T-helper 2 cell treated with Interferon-gamma antibody and Interleukin-4, amounts not matched to agents 5 μg/mL and 100 μg/mL, for 36 hours (primary cell): ENCODE measurements at regions not wholly inside any gene's neighbourhood (a gene's known extent, or its start where the extent isn't known, plus 50 kb on each side); places are given as distances from the start of the nearest gene placed in this dataset.

Experiments
- DNase-seq: peaks from one replicate; pipeline ENCODE4 v3.0.0; 2021; ENCODE audit warnings: low spot score
- H3K27ac Mint-ChIP-seq: one replicate; pipeline ENCODE4 v1.8.0; 2021; ENCODE audit warnings: mild to moderate bottlenecking, mixed read lengths
- H3K27me3 Mint-ChIP-seq: one replicate; pipeline ENCODE4 v1.8.0; 2021; ENCODE audit warnings: low read depth, mixed read lengths
- H3K36me3 Mint-ChIP-seq: one replicate; pipeline ENCODE4 v1.8.0; 2021; ENCODE audit warnings: low read depth, mixed read lengths
- H3K4me1 Mint-ChIP-seq: one replicate; pipeline ENCODE4 v1.8.0; 2021; ENCODE audit warnings: low read depth, mixed read lengths
- H3K4me3 Mint-ChIP-seq: one replicate; pipeline ENCODE4 v1.8.0; 2022; ENCODE audit warnings: mild to moderate bottlenecking, moderate library complexity, mixed read lengths
- H3K9me3 Mint-ChIP-seq: one replicate; pipeline ENCODE4 v1.8.0; 2021; ENCODE audit warnings: mixed read lengths

GRCh38 chr19:32141840-32142511 is 203.4 kb upstream of the ZNF507 start:
- H3K4me1 Mint-ChIP-seq = no peaks in the 10 kb centered on the region
- H3K27me3 Mint-ChIP-seq = no peaks in the 10 kb centered on the region
- no peak for DNase-seq
- no peak overlapping the region for H3K4me3 Mint-ChIP-seq
- H3K36me3 Mint-ChIP-seq = no peaks in the 10 kb centered on the region
- peaks cover 17% of the 10 kb centered on the region for H3K9me3 Mint-ChIP-seq
- no peak overlapping the region for H3K27ac Mint-ChIP-seq

- no peaks in the 10 kb centered on the region for H3K4me1 Mint-ChIP-seq
- H3K9me3 Mint-ChIP-seq = peaks cover 32% of the 10 kb centered on the region
- no peak overlapping the region for H3K27ac Mint-ChIP-seq
- no peaks in the 10 kb centered on the region for H3K27me3 Mint-ChIP-seq
- no peaks in the 10 kb centered on the region for H3K36me3 Mint-ChIP-seq
- DNase-seq = no peak
- no peak overlapping the region for H3K4me3 Mint-ChIP-seq
Measured at GRCh38 chr19:32146664-32147063, 198.7 kb upstream of the ZNF507 start.

- Mint-ChIP-seq H3K27me3 (no peaks in the 10 kb centered on the region), H3K4me3 (no peak overlapping the region), H3K27ac (no peak overlapping the region), H3K36me3 (no peaks in the 10 kb centered on the region), H3K9me3 (peaks cover 26% of the 10 kb centered on the region), H3K4me1 (no peaks in the 10 kb centered on the region)
- no peak for DNase-seq
Measured at GRCh38 chr19:32150605-32151004, 194.8 kb upstream of the ZNF507 start.

GRCh38 chr19:32154418-32154817 is 191.0 kb upstream of the ZNF507 start:
- Mint-ChIP-seq H3K4me1 (no peaks in the 10 kb centered on the region), H3K9me3 (peaks cover 4% of the 10 kb centered on the region), H3K4me3 (no peak overlapping the region), H3K27ac (no peak overlapping the region), H3K27me3 (no peaks in the 10 kb centered on the region), H3K36me3 (no peaks in the 10 kb centered on the region)
- no peak for DNase-seq

GRCh38 chr19:32164384-32164992 is 180.9 kb upstream of the ZNF507 start:
- no peaks in the 10 kb centered on the region for H3K4me1 Mint-ChIP-seq
- no peaks in the 10 kb centered on the region for H3K27me3 Mint-ChIP-seq
- H3K27ac Mint-ChIP-seq = no peak overlapping the region
- no peak overlapping the region for H3K4me3 Mint-ChIP-seq
- DNase-seq = no peak
- H3K9me3 Mint-ChIP-seq = peaks cover 4% of the 10 kb centered on the region
- H3K36me3 Mint-ChIP-seq = no peaks in the 10 kb centered on the region

- Mint-ChIP-seq H3K4me3 (no peak overlapping the region), H3K9me3 (no peaks in the 10 kb centered on the region), H3K27me3 (no peaks in the 10 kb centered on the region), H3K27ac (no peak overlapping the region), H3K36me3 (no peaks in the 10 kb centered on the region), H3K4me1 (no peaks in the 10 kb centered on the region)
- DNase-seq = no peak
Measured at GRCh38 chr19:32165141-32165540, 180.3 kb upstream of the ZNF507 start.

- DNase-seq = no peak
- H3K4me1 Mint-ChIP-seq = no peaks in the 10 kb centered on the region
- H3K27me3 Mint-ChIP-seq = no peaks in the 10 kb centered on the region
- H3K4me3 Mint-ChIP-seq = no peak overlapping the region
- H3K9me3 Mint-ChIP-seq = no peaks in the 10 kb centered on the region
- H3K27ac Mint-ChIP-seq = no peak overlapping the region
- no peaks in the 10 kb centered on the region for H3K36me3 Mint-ChIP-seq
Measured at GRCh38 chr19:32165750-32166149, 179.7 kb upstream of the ZNF507 start.

- H3K4me3 Mint-ChIP-seq = no peak overlapping the region
- H3K4me1 Mint-ChIP-seq = no peaks in the 10 kb centered on the region
- H3K36me3 Mint-ChIP-seq = no peaks in the 10 kb centered on the region
- no peak for DNase-seq
- no peaks in the 10 kb centered on the region for H3K9me3 Mint-ChIP-seq
- no peak overlapping the region for H3K27ac Mint-ChIP-seq
- H3K27me3 Mint-ChIP-seq = no peaks in the 10 kb centered on the region
Measured at GRCh38 chr19:32166238-32166637, 179.2 kb upstream of the ZNF507 start.

GRCh38 chr19:32168111-32168510 is 177.3 kb upstream of the ZNF507 start:
- Mint-ChIP-seq H3K4me3 (no peak overlapping the region), H3K27ac (no peak overlapping the region), H3K4me1 (no peaks in the 10 kb centered on the region), H3K27me3 (no peaks in the 10 kb centered on the region), H3K9me3 (no peaks in the 10 kb centered on the region), H3K36me3 (no peaks in the 10 kb centered on the region)
- DNase-seq = no peak

- DNase-seq = no peak
- no peaks in the 10 kb centered on the region for H3K4me1 Mint-ChIP-seq
- H3K36me3 Mint-ChIP-seq = no peaks in the 10 kb centered on the region
- no peaks in the 10 kb centered on the region for H3K9me3 Mint-ChIP-seq
- H3K27me3 Mint-ChIP-seq = no peaks in the 10 kb centered on the region
- H3K27ac Mint-ChIP-seq = no peak overlapping the region
- H3K4me3 Mint-ChIP-seq = no peak overlapping the region
Measured at GRCh38 chr19:32168606-32169005, 176.8 kb upstream of the ZNF507 start.

GRCh38 chr19:32171719-32172151 is 173.7 kb upstream of the ZNF507 start:
- Mint-ChIP-seq H3K36me3 (no peaks in the 10 kb centered on the region), H3K9me3 (peaks cover 5% of the 10 kb centered on the region), H3K27me3 (no peaks in the 10 kb centered on the region), H3K27ac (no peak overlapping the region), H3K4me3 (no peak overlapping the region), H3K4me1 (no peaks in the 10 kb centered on the region)
- no peak for DNase-seq

GRCh38 chr19:32172566-32173160 is 172.7 kb upstream of the ZNF507 start:
- Mint-ChIP-seq H3K27ac (no peak overlapping the region), H3K36me3 (no peaks in the 10 kb centered on the region), H3K27me3 (no peaks in the 10 kb centered on the region), H3K4me1 (no peaks in the 10 kb centered on the region), H3K4me3 (no peak overlapping the region), H3K9me3 (peaks cover 5% of the 10 kb centered on the region)
- no peak for DNase-seq

- H3K27ac Mint-ChIP-seq = no peak overlapping the region
- no peaks in the 10 kb centered on the region for H3K27me3 Mint-ChIP-seq
- H3K36me3 Mint-ChIP-seq = no peaks in the 10 kb centered on the region
- H3K4me1 Mint-ChIP-seq = no peaks in the 10 kb centered on the region
- H3K9me3 Mint-ChIP-seq = peaks cover 5% of the 10 kb centered on the region
- no peak overlapping the region for H3K4me3 Mint-ChIP-seq
- no peak for DNase-seq
Measured at GRCh38 chr19:32173836-32174235, 171.6 kb upstream of the ZNF507 start.

- Mint-ChIP-seq H3K27me3 (no peaks in the 10 kb centered on the region), H3K4me1 (no peaks in the 10 kb centered on the region), H3K9me3 (peaks cover 5% of the 10 kb centered on the region), H3K4me3 (no peak overlapping the region), H3K36me3 (no peaks in the 10 kb centered on the region), H3K27ac (no peak overlapping the region)
- DNase-seq = no peak
Measured at GRCh38 chr19:32174386-32175113, 170.9 kb upstream of the ZNF507 start.
